Ishikawa (cell line): ENCODE measurements at regions not wholly inside any gene's neighbourhood (a gene's known extent, or its start where the extent isn't known, plus 50 kb on each side); places are given as distances from the start of the nearest gene placed in this dataset.

Experiments
- CEBPB ChIP-seq: IDR thresholded peaks from 2 replicates; pipeline ENCODE4 v1.6.1; 2012
- CREB1 ChIP-seq: IDR thresholded peaks from 2 replicates; pipeline ENCODE4 v1.6.1; 2012; ENCODE audit warnings: low read depth
- EGR1 ChIP-seq: IDR thresholded peaks from 2 replicates; pipeline ENCODE4 v1.6.1; 2012
- EP300 ChIP-seq: IDR thresholded peaks from 2 replicates; pipeline ENCODE4 v1.6.1; 2012; ENCODE audit warnings: borderline replicate concordance
- FOXM1 ChIP-seq: IDR thresholded peaks from 2 replicates; pipeline ENCODE4 v1.6.1; 2012; ENCODE audit warnings: low read depth, borderline replicate concordance
- MAX ChIP-seq: IDR thresholded peaks from 2 replicates; pipeline ENCODE4 v1.6.1; 2012
- NFIC ChIP-seq: IDR thresholded peaks from 2 replicates; pipeline ENCODE4 v1.6.1; 2012
- RAD21 ChIP-seq: IDR thresholded peaks from 2 replicates; pipeline ENCODE4 v1.6.1; 2012; ENCODE audit warnings: low read depth
- REST ChIP-seq: IDR thresholded peaks from 2 replicates; pipeline ENCODE4 v1.6.1; 2012; ENCODE audit warnings: low read depth, mild to moderate bottlenecking
- TAF1 ChIP-seq: IDR thresholded peaks from 2 replicates; pipeline ENCODE4 v1.6.1; 2012; ENCODE audit warnings: low read depth, mild to moderate bottlenecking
- TCF12 ChIP-seq: IDR thresholded peaks from 2 replicates; pipeline ENCODE4 v1.6.1; 2012; ENCODE audit warnings: low read depth
- TEAD4 ChIP-seq: IDR thresholded peaks from 2 replicates; pipeline ENCODE4 v1.6.1; 2012
- USF1 ChIP-seq: IDR thresholded peaks from 2 replicates; pipeline ENCODE4 v1.6.1; 2012
- YY1 ChIP-seq: IDR thresholded peaks from 2 replicates; pipeline ENCODE4 v1.6.1; 2012; ENCODE audit warnings: low read depth
- ZBTB7A ChIP-seq: IDR thresholded peaks from 2 replicates; pipeline ENCODE4 v1.6.1; 2012; ENCODE audit warnings: low read depth

GRCh38 chr15:20368974-20369373 lies 172.6 kb downstream of the GOLGA6L6 start:
- TF ChIP-seq EP300 (no peak), RAD21 (no peak), MAX (no peak), TEAD4 (no peak), ZBTB7A (no peak), CREB1 (no peak)

GRCh38 chr15:20367093-20367492 lies 174.5 kb downstream of the GOLGA6L6 start:
- TF ChIP-seq REST, result no peak
- TF ChIP-seq NFIC, result no peak
- TF ChIP-seq EGR1, result no peak

GRCh38 chr15:20361091-20361490 lies 180.5 kb downstream of the GOLGA6L6 start:
- TF ChIP-seq EP300 (no peak), EGR1 (no peak), TCF12 (no peak), CREB1 (no peak), YY1 (no peak), NFIC (no peak), TEAD4 (no peak), FOXM1 (no peak), ZBTB7A (no peak), RAD21 (no peak), MAX (no peak), TAF1 (no peak), USF1 (no peak), CEBPB (no peak), REST (no peak)

- TF ChIP-seq MAX (no peak), CEBPB (no peak), EP300 (no peak), USF1 (no peak), EGR1 (no peak), YY1 (no peak), CREB1 (no peak), RAD21 (no peak), ZBTB7A (no peak), TAF1 (no peak), TCF12 (no peak), NFIC (no peak), FOXM1 (no peak), TEAD4 (no peak), REST (no peak)
Measured at GRCh38 chr15:20358779-20359414, 182.7 kb downstream of the GOLGA6L6 start.
